Thoracic aorta (tissue), 2 donors: ENCODE measurements at regions not wholly inside any gene's neighbourhood (a gene's known extent, or its start where the extent isn't known, plus 50 kb on each side); places are given as distances from the start of the nearest gene placed in this dataset.

Source experiments
- ATAC-seq: fragments of 150-250 bp; one replicate; pipeline ENCODE4 v1.8.0; 2017; ENCODE audit warnings: low read depth; ENCODE audit not compliant: insufficient number of reproducible peaks, low FRiP score
- DNase-seq: peaks from one replicate; pipeline ENCODE4 v3.0.0-alpha.2; 2020; ENCODE audit warnings: low spot score
- H3K27ac ChIP-seq, 2 donors: fragments of 200-600 bp; sonication (generic); 1 replicate in 1 of 2; 2 replicates in 1 of 2; pipeline ENCODE4 v1.5.1; 2016; ENCODE audit warnings: mild to moderate bottlenecking in 2 of 2, moderate library complexity in 2 of 2
- H3K27me3 ChIP-seq: fragments of 200-600 bp; sonication (generic); replicated peaks from 2 replicates; pipeline ENCODE4 v1.6.0; 2016; ENCODE audit warnings: mild to moderate bottlenecking; ENCODE audit not compliant: insufficient read depth
- H3K36me3 ChIP-seq: fragments of 200-600 bp; sonication (generic); one replicate; pipeline ENCODE4 v1.5.1; 2016
- H3K4me1 ChIP-seq, 2 donors: fragments of 200-600 bp; sonication (generic); 1 replicate in 1 of 2; 2 replicates in 1 of 2; pipeline versions ENCODE4 v1.5.1 to v1.6.0; 2016; ENCODE audit warnings: low read depth in 2 of 2, mild to moderate bottlenecking in 1 of 2; ENCODE audit not compliant: control insufficient read depth in 1 of 2
- H3K4me3 ChIP-seq: fragments of 200-600 bp; sonication (generic); 2 replicates; pipeline ENCODE4 v1.5.1; 2016; ENCODE audit warnings: mild to moderate bottlenecking
- H3K9me3 ChIP-seq: fragments of 200-600 bp; sonication (generic); 2 replicates; pipeline ENCODE4 v1.5.1; 2016
- CTCF ChIP-seq: fragments of 200-600 bp; sonication (generic); IDR thresholded peaks from one replicate; pipeline ENCODE4 v1.5.1; 2019; ENCODE audit warnings: antibody characterized with exemption

- no peaks in the 10 kb centered on the region for H3K27me3 ChIP-seq
- no peak overlapping the region for H3K4me3 ChIP-seq
- H3K36me3 ChIP-seq, result no peaks in the 10 kb centered on the region
- H3K27ac ChIP-seq, result no peak overlapping the region
- no peak for TF ChIP-seq CTCF
- H3K4me1 ChIP-seq, result no peaks in the 10 kb centered on the region
- no peaks in the 10 kb centered on the region for H3K9me3 ChIP-seq
- no peak for DNase-seq
- no peak for ATAC-seq
Observed at GRCh38 chr3:3737531-3737930, 61.7 kb upstream of the LRRN1 start.

- ATAC-seq (no peak), DNase-seq (no peak)
- no peaks in the 10 kb centered on the region for H3K4me1 ChIP-seq
- H3K27ac ChIP-seq, result no peak overlapping the region
- H3K9me3 ChIP-seq, result no peaks in the 10 kb centered on the region
- no peaks in the 10 kb centered on the region for H3K27me3 ChIP-seq
- no peak overlapping the region for H3K4me3 ChIP-seq
- no peak for TF ChIP-seq CTCF
- no peaks in the 10 kb centered on the region for H3K36me3 ChIP-seq
Observed at GRCh38 chr3:3735919-3736318, 63.3 kb upstream of the LRRN1 start.

GRCh38 chr3:3734881-3735280, 64.3 kb upstream of the LRRN1 start:
- Histone ChIP-seq H3K27me3 (no peaks in the 10 kb centered on the region), H3K36me3 (no peaks in the 10 kb centered on the region), H3K27ac (no peak overlapping the region), H3K4me3 (no peak overlapping the region), H3K9me3 (no peaks in the 10 kb centered on the region), H3K4me1 (no peaks in the 10 kb centered on the region)
- DNase-seq (no peak), ATAC-seq (no peak)
- no peak for TF ChIP-seq CTCF

- ATAC-seq, result no peak
- H3K4me1 ChIP-seq, result no peaks in the 10 kb centered on the region
Observed at GRCh38 chr3:3729261-3729660, 70.0 kb upstream of the LRRN1 start.

GRCh38 chr3:3726549-3726948, 72.7 kb upstream of the LRRN1 start:
- Histone ChIP-seq H3K4me1 (no peaks in the 10 kb centered on the region), H3K27ac (no peak overlapping the region), H3K9me3 (no peaks in the 10 kb centered on the region), H3K4me3 (no peak overlapping the region), H3K36me3 (no peaks in the 10 kb centered on the region), H3K27me3 (no peaks in the 10 kb centered on the region)
- DNase-seq (no peak), ATAC-seq (no peak)
- no peak for TF ChIP-seq CTCF

More at GRCh38 chr3:3729261-3729660, 70.0 kb upstream of the LRRN1 start:
- DNase-seq, result no peak
- H3K36me3 ChIP-seq, result no peaks in the 10 kb centered on the region
- H3K27me3 ChIP-seq, result no peaks in the 10 kb centered on the region
- TF ChIP-seq CTCF, result no peak
- H3K4me3 ChIP-seq, result no peak overlapping the region
- H3K9me3 ChIP-seq, result no peaks in the 10 kb centered on the region
- no peak overlapping the region for H3K27ac ChIP-seq
